ENCODE measurements at regions not wholly inside any gene's neighbourhood (a gene's known extent, or its start where the extent isn't known, plus 50 kb on each side); places are given as distances from the start of the nearest gene placed in this dataset.

DNA sequence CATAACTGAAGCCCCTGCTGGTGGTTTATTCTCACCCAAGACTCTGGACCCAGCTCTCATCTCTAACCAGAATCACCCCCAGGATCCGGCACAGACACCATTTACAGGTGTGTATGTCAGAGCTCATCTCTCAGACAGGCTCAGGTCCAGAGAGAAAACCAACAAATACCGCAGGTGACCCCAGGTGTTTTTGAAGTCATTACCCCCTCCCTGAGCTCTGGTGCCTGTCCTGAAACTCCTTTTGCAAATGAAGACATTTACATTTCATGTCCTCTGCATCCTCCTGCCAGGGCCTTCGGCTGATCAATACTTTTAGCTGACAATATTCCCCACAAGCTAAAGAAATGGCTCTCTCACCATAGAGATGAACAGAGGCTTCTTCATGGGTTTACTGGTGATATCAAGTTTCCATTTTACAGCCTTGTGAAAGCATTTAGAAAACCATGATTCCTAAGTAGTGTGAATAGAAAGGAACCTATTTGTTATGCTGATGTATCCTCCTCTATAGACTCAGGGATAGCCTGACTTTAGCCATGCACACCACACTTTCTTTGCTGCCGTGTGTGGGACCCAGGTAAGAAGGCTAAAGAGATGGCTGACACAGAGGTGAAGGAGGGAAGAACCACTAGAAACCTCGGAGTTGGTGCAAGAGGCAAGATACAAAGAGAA lies 131.3 kb downstream of the KCTD15 start:
- no peak for FAIRE-seq
- no peaks in the 10 kb centered on the region for H3K4me1 ChIP-seq (ENCODE audit: control insufficient read depth in 2 of 3, insufficient read depth in 2 of 3, low read depth in 1 of 3, low read length in 3 of 3)
- H3K36me3 ChIP-seq (ENCODE audit: control insufficient read depth in 2 of 3, insufficient read depth in 3 of 3, low read length in 3 of 3) = no peaks in the 10 kb centered on the region
- no peak for DNase-seq
- no peak overlapping the region for H3K4me3 ChIP-seq (ENCODE audit: low read length in 3 of 3)
- intact Hi-C loops (cut with DNase I) = no loop called here
- H3K27me3 ChIP-seq (ENCODE audit: control insufficient read depth, insufficient read depth, low read length) = no peaks in the 10 kb centered on the region
- no peak overlapping the region for H3K9ac ChIP-seq (ENCODE audit: low read length in 3 of 3)
- H3K27ac ChIP-seq (ENCODE audit: low read depth in 2 of 2, low read length in 2 of 2) = no peak overlapping the region
- TF ChIP-seq, protein P1, sequence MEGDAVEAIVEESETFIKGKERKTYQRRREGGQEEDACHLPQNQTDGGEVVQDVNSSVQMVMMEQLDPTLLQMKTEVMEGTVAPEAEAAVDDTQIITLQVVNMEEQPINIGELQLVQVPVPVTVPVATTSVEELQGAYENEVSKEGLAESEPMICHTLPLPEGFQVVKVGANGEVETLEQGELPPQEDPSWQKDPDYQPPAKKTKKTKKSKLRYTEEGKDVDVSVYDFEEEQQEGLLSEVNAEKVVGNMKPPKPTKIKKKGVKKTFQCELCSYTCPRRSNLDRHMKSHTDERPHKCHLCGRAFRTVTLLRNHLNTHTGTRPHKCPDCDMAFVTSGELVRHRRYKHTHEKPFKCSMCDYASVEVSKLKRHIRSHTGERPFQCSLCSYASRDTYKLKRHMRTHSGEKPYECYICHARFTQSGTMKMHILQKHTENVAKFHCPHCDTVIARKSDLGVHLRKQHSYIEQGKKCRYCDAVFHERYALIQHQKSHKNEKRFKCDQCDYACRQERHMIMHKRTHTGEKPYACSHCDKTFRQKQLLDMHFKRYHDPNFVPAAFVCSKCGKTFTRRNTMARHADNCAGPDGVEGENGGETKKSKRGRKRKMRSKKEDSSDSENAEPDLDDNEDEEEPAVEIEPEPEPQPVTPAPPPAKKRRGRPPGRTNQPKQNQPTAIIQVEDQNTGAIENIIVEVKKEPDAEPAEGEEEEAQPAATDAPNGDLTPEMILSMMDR (IDR thresholded peaks at IDR 0.05; ENCODE audit: borderline replicate concordance, extremely low read depth, insufficient read depth) = no peak
- H3K9me3 ChIP-seq (ENCODE audit: control insufficient read depth in 2 of 3, insufficient read depth in 1 of 3, low read length in 3 of 3) = no peaks in the 10 kb centered on the region

- intact Hi-C loops (cut with DNase I) = no loop called here
- no peak overlapping the region for H3K9ac ChIP-seq (ENCODE audit: low read length in 3 of 3)
- TF ChIP-seq, protein P1 (IDR thresholded peaks at IDR 0.05; ENCODE audit: borderline replicate concordance, extremely low read depth, insufficient read depth) = no peak
- DNase-seq (no peak), FAIRE-seq (no peak)
- no peaks in the 10 kb centered on the region for H3K27me3 ChIP-seq (ENCODE audit: control insufficient read depth, insufficient read depth, low read length)
- H3K9me3 ChIP-seq (ENCODE audit: control insufficient read depth in 2 of 3, insufficient read depth in 1 of 3, low read length in 3 of 3) = no peaks in the 10 kb centered on the region
- no peak overlapping the region for H3K4me3 ChIP-seq (ENCODE audit: low read length in 3 of 3)
- no peaks in the 10 kb centered on the region for H3K36me3 ChIP-seq (ENCODE audit: control insufficient read depth in 2 of 3, insufficient read depth in 3 of 3, low read length in 3 of 3)
- no peaks in the 10 kb centered on the region for H3K4me1 ChIP-seq (ENCODE audit: control insufficient read depth in 2 of 3, insufficient read depth in 2 of 3, low read depth in 1 of 3, low read length in 3 of 3)
- no peak overlapping the region for H3K27ac ChIP-seq (ENCODE audit: low read depth in 2 of 2, low read length in 2 of 2)
Measured at GRCh38 chr19:33928458-33928950, 131.8 kb downstream of the KCTD15 start.

DNA sequence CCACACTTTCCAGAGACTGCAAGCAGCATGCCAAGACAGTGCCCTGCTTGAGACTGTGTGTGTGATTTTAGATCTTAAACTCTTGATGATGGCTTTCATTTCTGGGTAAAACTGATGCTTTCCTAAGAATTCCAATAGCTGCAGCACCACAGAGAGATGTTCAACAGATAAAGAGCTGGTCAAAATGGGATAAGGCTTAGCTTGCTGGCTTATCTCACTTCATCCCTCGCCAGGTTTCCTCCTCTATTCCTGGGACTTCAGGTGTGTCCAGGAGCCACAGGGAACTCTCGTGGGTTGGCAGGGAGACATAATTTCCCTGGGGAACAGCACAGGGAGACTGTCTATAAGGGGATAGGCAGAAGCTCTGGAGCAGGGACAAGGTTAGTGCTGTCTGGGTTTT lies 137.3 kb downstream of the KCTD15 start:
- intact Hi-C loops (cut with DNase I) = no loop called here
- Histone ChIP-seq H3K36me3 (ENCODE audit: control insufficient read depth in 2 of 3, insufficient read depth in 3 of 3, low read length in 3 of 3) (no peaks in the 10 kb centered on the region), H3K9me3 (ENCODE audit: control insufficient read depth in 2 of 3, insufficient read depth in 1 of 3, low read length in 3 of 3) (peaks cover 0 to 10% (median 0%) of the 10 kb centered on the region in 3 donors), H3K27ac (ENCODE audit: low read depth in 2 of 2, low read length in 2 of 2) (no peak overlapping the region), H3K9ac (ENCODE audit: low read length in 3 of 3) (no peak overlapping the region), H3K27me3 (ENCODE audit: control insufficient read depth, insufficient read depth, low read length) (no peaks in the 10 kb centered on the region), H3K4me1 (ENCODE audit: control insufficient read depth in 2 of 3, insufficient read depth in 2 of 3, low read depth in 1 of 3, low read length in 3 of 3) (no peaks in the 10 kb centered on the region), H3K4me3 (ENCODE audit: low read length in 3 of 3) (no peak overlapping the region)
- DNase-seq = no peak
- no peak for FAIRE-seq
- TF ChIP-seq, protein P1 (IDR thresholded peaks at IDR 0.05; ENCODE audit: borderline replicate concordance, extremely low read depth, insufficient read depth) = no peak

Measured in kidney (tissue), 13 donors.